ENCODE measurements at regions not wholly inside any gene's neighbourhood (a gene's known extent, or its start where the extent isn't known, plus 50 kb on each side); places are given as distances from the start of the nearest gene placed in this dataset.

GRCh38 chr14:45362505-45362904, 109.5 kb upstream of the MIS18BP1 start:
- DNase-seq (ENCODE audit: low read depth): no peak

- DNase-seq (ENCODE audit: low read depth): no peak
Observed at GRCh38 chr14:45361727-45362126, 108.7 kb upstream of the MIS18BP1 start.

GRCh38 chr14:45359746-45360145, 106.7 kb upstream of the MIS18BP1 start:
- DNase-seq (ENCODE audit: low read depth): no peak

- no peak for DNase-seq (ENCODE audit: low read depth)
Observed at GRCh38 chr14:45332360-45332988, 79.5 kb upstream of the MIS18BP1 start.

- DNase-seq (ENCODE audit: low read depth): no peak
Observed at GRCh38 chr14:45308745-45309397, 55.9 kb upstream of the MIS18BP1 start.
